GM12878 (cell line): ENCODE measurements at regions not wholly inside any gene's neighbourhood (a gene's known extent, or its start where the extent isn't known, plus 50 kb on each side); places are given as distances from the start of the nearest gene placed in this dataset.

Experiments
- BHLHE40 ChIP-seq, 2 experiments: fragments of 450-650 bp in 1 of 2; IDR thresholded peaks; 2 replicates each; pipeline ENCODE4 v1.6.1; 2011 to 2017; ENCODE audit warnings: low read depth in 2 of 2, borderline replicate concordance in 1 of 2, improper control_type of control experiment in 1 of 2, low read length in 1 of 2, mild to moderate bottlenecking in 1 of 2
- CBFB ChIP-seq: IDR thresholded peaks from 2 replicates; pipeline ENCODE4 v1.6.1; 2016; ENCODE audit warnings: antibody characterized with exemption, low read depth
- CHD4 ChIP-seq: fragments of 200-600 bp; sonication (generic); IDR thresholded peaks from 2 replicates; pipeline ENCODE4 v1.6.1; 2016; ENCODE audit warnings: mild to moderate bottlenecking
- EZH2 ChIP-seq: IDR thresholded peaks from 2 replicates; pipeline ENCODE4 v1.6.1; 2012; ENCODE audit warnings: low read depth, mild to moderate bottlenecking, control low read depth, inconsistent platforms, low read length, borderline replicate concordance; ENCODE audit not compliant: control insufficient read depth
- NFYA ChIP-seq: IDR thresholded peaks from 2 replicates; pipeline ENCODE4 v1.6.1; 2011; ENCODE audit warnings: low read depth, mild to moderate bottlenecking, low read length, improper control_type of control experiment, borderline replicate concordance
- POLR2A ChIP-seq: IDR thresholded peaks from 2 replicates; pipeline ENCODE4 v1.6.1; 2011; ENCODE audit warnings: low read depth, mild to moderate bottlenecking, low read length
- POLR2AphosphoS5 ChIP-seq: IDR thresholded peaks from 2 replicates; pipeline ENCODE4 v1.6.1; 2011; ENCODE audit warnings: mild to moderate bottlenecking, low read length, inconsistent platforms
- SIX5 ChIP-seq: IDR thresholded peaks from 2 replicates; pipeline ENCODE4 v1.6.1; 2011; ENCODE audit warnings: mild to moderate bottlenecking, low read depth, low read length, moderate library complexity; ENCODE audit not compliant: severe bottlenecking
- TCF12 ChIP-seq: IDR thresholded peaks from 2 replicates; pipeline ENCODE4 v1.6.1; 2011; ENCODE audit warnings: low read depth, mild to moderate bottlenecking, low read length
- TCF3 ChIP-seq: IDR thresholded peaks from 2 replicates; pipeline ENCODE4 v1.6.1; 2012; ENCODE audit warnings: low read depth, mild to moderate bottlenecking, low read length, borderline replicate concordance; ENCODE audit not compliant: insufficient read depth
- TF ChIP-seq, protein P1 (sequence below), 3 experiments: IDR thresholded peaks in 2 of 3; conservative IDR thresholded peaks in 1 of 3; 2 replicates each; pipeline ENCODE4 v1.5.1; 2011; ENCODE audit warnings: low read depth in 3 of 3, low read length in 3 of 3, mild to moderate bottlenecking in 3 of 3, control low read depth in 2 of 3, moderate library complexity in 2 of 3, inconsistent platforms in 1 of 3, mixed read lengths in 1 of 3; ENCODE audit not compliant: control insufficient read depth in 2 of 3, insufficient read depth in 1 of 3; ENCODE audit errors: extremely low read depth in 1 of 3

DNA sequence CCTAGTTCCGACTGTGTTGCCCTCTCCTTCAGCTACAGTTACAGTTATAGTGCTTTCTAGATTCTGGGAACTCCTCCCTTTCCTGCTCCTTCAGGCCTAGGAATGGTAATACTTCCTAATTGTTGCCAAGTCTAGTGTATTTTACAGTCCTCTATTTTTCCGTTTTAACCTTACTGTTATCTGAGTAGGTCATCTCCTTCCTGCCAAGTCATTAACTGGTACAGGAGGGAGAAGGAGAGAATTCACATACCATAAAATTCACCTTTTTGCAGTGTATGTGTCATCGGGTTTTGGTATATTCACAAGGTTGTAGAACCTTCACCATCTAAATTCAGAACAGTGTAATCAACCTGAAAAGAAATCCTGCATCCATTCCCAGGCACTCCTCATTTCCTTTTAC lies 335.4 kb upstream of the MEF2C start:
- no peak for TF ChIP-seq CBFB
- no peak for TF ChIP-seq CHD4
- TF ChIP-seq EZH2: no peak
- TF ChIP-seq, protein P1, sequence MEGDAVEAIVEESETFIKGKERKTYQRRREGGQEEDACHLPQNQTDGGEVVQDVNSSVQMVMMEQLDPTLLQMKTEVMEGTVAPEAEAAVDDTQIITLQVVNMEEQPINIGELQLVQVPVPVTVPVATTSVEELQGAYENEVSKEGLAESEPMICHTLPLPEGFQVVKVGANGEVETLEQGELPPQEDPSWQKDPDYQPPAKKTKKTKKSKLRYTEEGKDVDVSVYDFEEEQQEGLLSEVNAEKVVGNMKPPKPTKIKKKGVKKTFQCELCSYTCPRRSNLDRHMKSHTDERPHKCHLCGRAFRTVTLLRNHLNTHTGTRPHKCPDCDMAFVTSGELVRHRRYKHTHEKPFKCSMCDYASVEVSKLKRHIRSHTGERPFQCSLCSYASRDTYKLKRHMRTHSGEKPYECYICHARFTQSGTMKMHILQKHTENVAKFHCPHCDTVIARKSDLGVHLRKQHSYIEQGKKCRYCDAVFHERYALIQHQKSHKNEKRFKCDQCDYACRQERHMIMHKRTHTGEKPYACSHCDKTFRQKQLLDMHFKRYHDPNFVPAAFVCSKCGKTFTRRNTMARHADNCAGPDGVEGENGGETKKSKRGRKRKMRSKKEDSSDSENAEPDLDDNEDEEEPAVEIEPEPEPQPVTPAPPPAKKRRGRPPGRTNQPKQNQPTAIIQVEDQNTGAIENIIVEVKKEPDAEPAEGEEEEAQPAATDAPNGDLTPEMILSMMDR (IDR thresholded peaks at IDR 0.05 in 2 of 3, conservative IDR thresholded peaks at IDR 0.05 in 1 of 3; ENCODE audit: control insufficient read depth in 2 of 3, extremely low read depth in 1 of 3, insufficient read depth in 1 of 3, low read depth in 3 of 3, low read length in 3 of 3): no peak
- no peak for TF ChIP-seq POLR2AphosphoS5
- TF ChIP-seq TCF3: no peak
- TF ChIP-seq BHLHE40 (IDR thresholded peaks at IDR 0.05; ENCODE audit: borderline replicate concordance in 1 of 2, low read depth in 2 of 2, low read length in 1 of 2): no peak
- no peak for TF ChIP-seq TCF12
- TF ChIP-seq SIX5: no peak
- TF ChIP-seq POLR2A: no peak
- TF ChIP-seq NFYA: no peak
